HuH-7.5 (cell line): ENCODE measurements at regions not wholly inside any gene's neighbourhood (a gene's known extent, or its start where the extent isn't known, plus 50 kb on each side); places are given as distances from the start of the nearest gene placed in this dataset.

Experiments used
- DNase-seq: peaks from one replicate; pipeline ENCODE4 v3.0.0; 2011; ENCODE audit warnings: low spot score

GRCh38 chr5:67372887-67373286 is 176.3 kb upstream of the CD180 start:
- no peak for DNase-seq

GRCh38 chr5:67371924-67372323 is 175.3 kb upstream of the CD180 start:
- DNase-seq, result no peak

GRCh38 chr5:67366691-67367395 is 170.2 kb upstream of the CD180 start:
- DNase-seq, result no peak

- DNase-seq, result no peak
Observed at GRCh38 chr5:67366276-67366675, 169.7 kb upstream of the CD180 start.

GRCh38 chr5:67364381-67364970 is 167.9 kb upstream of the CD180 start:
- no peak for DNase-seq

- DNase-seq, result no peak
Observed at GRCh38 chr5:67363963-67364362, 167.4 kb upstream of the CD180 start.

- DNase-seq, result no peak
Observed at GRCh38 chr5:67363180-67363709, 166.6 kb upstream of the CD180 start.

- no peak for DNase-seq
Observed at GRCh38 chr5:67361932-67362729, 165.5 kb upstream of the CD180 start.

- no peak for DNase-seq
Observed at GRCh38 chr5:67360047-67360446, 163.4 kb upstream of the CD180 start.

GRCh38 chr5:67358186-67358585 is 161.6 kb upstream of the CD180 start:
- no peak for DNase-seq

- DNase-seq, result no peak
Observed at GRCh38 chr5:67355120-67355713, 158.6 kb upstream of the CD180 start.

GRCh38 chr5:67353500-67354450 is 157.2 kb upstream of the CD180 start:
- DNase-seq, result no peak

- no peak for DNase-seq
Observed at GRCh38 chr5:67350618-67351201, 154.1 kb upstream of the CD180 start.

GRCh38 chr5:67350185-67350584 is 153.6 kb upstream of the CD180 start:
- no peak for DNase-seq

GRCh38 chr5:67347821-67348220 is 151.2 kb upstream of the CD180 start:
- DNase-seq, result no peak

GRCh38 chr5:67346611-67347010 is 150.0 kb upstream of the CD180 start:
- DNase-seq, result no peak

- no peak for DNase-seq
Observed at GRCh38 chr5:67344870-67345269, 148.3 kb upstream of the CD180 start.

GRCh38 chr5:67343835-67344234 is 147.2 kb upstream of the CD180 start:
- no peak for DNase-seq

GRCh38 chr5:67341478-67341877 is 144.9 kb upstream of the CD180 start:
- no peak for DNase-seq

GRCh38 chr5:67339219-67339767 is 142.7 kb upstream of the CD180 start:
- no peak for DNase-seq

GRCh38 chr5:67338421-67338820 is 141.8 kb upstream of the CD180 start:
- DNase-seq, result no peak
